Activated CD4-positive, alpha-beta memory T cell treated with anti-CD3 and anti-CD28 coated beads for 36 hours (primary cell): ENCODE measurements at regions not wholly inside any gene's neighbourhood (a gene's known extent, or its start where the extent isn't known, plus 50 kb on each side); places are given as distances from the start of the nearest gene placed in this dataset.
"Not testable (repeated sequence)": the region's sequence is repeated elsewhere in the genome, so short reads cannot be mapped to it uniquely, and the experiment has no call there.

ENCODE experiments used
- CTCF ChIA-PET: fragments of 350-600 bp; sonication (Branson Sonifier 250); formaldehyde crosslinking; loops from one replicate; lab custom pipeline; 2021; ENCODE audit warnings: antibody characterized with exemption, inconsistent platforms; lab: Charles Lee
- POLR2A ChIA-PET: fragments of 350-600 bp; sonication (Branson Sonifier 250); formaldehyde crosslinking; loops from one replicate; lab custom pipeline; 2021; ENCODE audit warnings: antibody characterized with exemption; lab: Charles Lee
- DNase-seq: peaks from one replicate; pipeline ENCODE4 v3.0.0-alpha.2; 2020
- H3K27ac Mint-ChIP-seq: one replicate; pipeline ENCODE4 v1.8.0; 2021; ENCODE audit warnings: mixed read lengths
- H3K27me3 Mint-ChIP-seq: one replicate; pipeline ENCODE4 v1.8.0; 2021; ENCODE audit warnings: mixed read lengths
- H3K36me3 Mint-ChIP-seq: one replicate; pipeline ENCODE4 v1.8.0; 2021; ENCODE audit warnings: mixed read lengths
- H3K4me1 Mint-ChIP-seq: one replicate; pipeline ENCODE4 v1.8.0; 2021; ENCODE audit warnings: low read depth, mixed read lengths
- H3K4me3 Mint-ChIP-seq: one replicate; pipeline ENCODE4 v1.8.0; 2021; ENCODE audit warnings: mild to moderate bottlenecking, mixed read lengths
- H3K9me3 Mint-ChIP-seq: one replicate; pipeline ENCODE4 v1.8.0; 2021; ENCODE audit warnings: mixed read lengths
- intact Hi-C: fragments of 100-400 bp; cut with micrococcal nuclease; formaldehyde crosslinking; loops from one replicate; pipeline ENCODE4 v1.15.1; 2023

DNA sequence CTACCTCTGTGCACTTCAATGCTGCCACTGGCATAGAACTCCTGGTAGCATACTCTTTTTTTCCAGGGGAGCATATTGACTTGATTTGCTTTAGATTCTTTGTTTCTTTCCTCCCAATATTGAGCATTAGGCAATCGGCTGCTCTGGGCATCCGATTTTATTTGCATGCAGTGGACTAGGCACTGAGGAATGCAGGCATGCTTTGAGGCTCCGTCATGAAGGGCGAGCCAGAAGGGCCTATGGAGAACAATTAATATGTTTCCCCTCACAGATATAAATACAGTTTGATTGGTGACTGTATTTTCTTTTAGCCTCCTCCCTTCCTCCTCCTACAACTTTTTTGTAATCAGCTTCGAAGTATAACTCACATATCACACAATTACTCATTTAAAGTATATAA lies 1918.2 kb downstream of the KHDRBS2 start:
- H3K27ac Mint-ChIP-seq, POLR2A ChIA-PET, H3K27me3 Mint-ChIP-seq, H3K4me1 Mint-ChIP-seq, H3K36me3 Mint-ChIP-seq, H3K4me3 Mint-ChIP-seq, intact Hi-C loops, DNase-seq, CTCF ChIA-PET: not testable (repeated sequence)
- peaks cover 14% of the 10 kb centered on the region for H3K9me3 Mint-ChIP-seq

DNA sequence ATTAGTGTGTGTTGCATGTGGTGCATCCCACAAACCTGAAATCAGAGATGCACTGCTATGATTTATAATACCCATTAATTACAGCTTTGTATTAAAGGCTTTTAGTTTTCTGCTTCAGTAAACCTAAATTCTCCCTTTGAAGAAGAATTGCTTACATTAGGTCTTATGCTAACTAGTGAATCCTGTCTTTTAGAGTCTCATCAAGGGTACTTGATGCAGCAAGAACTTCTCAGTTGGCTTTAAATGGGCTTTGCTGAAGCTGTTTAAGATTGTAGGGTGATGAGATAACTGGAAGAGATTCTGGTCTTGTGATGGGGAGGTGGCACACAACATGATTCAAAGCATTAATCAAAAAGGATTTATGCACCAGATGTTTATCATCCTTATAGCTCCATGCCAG lies 1920.1 kb downstream of the KHDRBS2 start:
- H3K27ac Mint-ChIP-seq, H3K4me3 Mint-ChIP-seq, H3K4me1 Mint-ChIP-seq, DNase-seq, H3K27me3 Mint-ChIP-seq, CTCF ChIA-PET, intact Hi-C loops, H3K36me3 Mint-ChIP-seq, POLR2A ChIA-PET: not testable (repeated sequence)
- H3K9me3 Mint-ChIP-seq: peaks cover 15% of the 10 kb centered on the region

DNA sequence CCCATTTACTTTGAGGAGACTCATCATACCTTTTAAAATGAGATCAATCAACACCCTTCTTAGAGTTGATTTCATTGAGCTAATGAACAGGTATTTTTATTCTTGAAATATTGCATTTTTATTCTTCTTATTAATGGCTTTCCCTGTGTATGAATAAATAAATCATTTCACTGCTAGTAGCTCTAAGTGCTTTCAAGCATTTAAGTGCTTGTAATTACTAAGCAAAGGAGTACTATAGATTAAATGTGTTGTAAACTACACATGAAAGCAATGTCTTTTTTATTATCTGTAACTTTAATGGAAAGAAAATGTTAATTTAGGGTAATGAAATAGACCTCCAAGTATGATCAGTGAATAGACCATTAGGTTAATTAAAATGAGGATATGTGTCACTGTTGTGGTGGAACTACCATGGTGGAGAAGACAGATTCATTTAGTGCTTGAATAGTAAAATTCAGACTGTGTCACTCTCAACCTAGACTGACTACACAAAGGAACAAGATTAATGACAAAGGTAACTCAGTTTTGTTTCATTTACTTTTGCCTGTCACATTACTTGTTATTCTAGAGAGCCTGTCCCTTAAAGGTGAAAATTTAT lies 1943.5 kb downstream of the KHDRBS2 start:
- CTCF ChIA-PET, H3K4me1 Mint-ChIP-seq, POLR2A ChIA-PET, H3K27me3 Mint-ChIP-seq, H3K4me3 Mint-ChIP-seq, H3K36me3 Mint-ChIP-seq, DNase-seq, intact Hi-C loops, H3K27ac Mint-ChIP-seq: not testable (repeated sequence)
- peaks cover 11% of the 10 kb centered on the region for H3K9me3 Mint-ChIP-seq

DNA sequence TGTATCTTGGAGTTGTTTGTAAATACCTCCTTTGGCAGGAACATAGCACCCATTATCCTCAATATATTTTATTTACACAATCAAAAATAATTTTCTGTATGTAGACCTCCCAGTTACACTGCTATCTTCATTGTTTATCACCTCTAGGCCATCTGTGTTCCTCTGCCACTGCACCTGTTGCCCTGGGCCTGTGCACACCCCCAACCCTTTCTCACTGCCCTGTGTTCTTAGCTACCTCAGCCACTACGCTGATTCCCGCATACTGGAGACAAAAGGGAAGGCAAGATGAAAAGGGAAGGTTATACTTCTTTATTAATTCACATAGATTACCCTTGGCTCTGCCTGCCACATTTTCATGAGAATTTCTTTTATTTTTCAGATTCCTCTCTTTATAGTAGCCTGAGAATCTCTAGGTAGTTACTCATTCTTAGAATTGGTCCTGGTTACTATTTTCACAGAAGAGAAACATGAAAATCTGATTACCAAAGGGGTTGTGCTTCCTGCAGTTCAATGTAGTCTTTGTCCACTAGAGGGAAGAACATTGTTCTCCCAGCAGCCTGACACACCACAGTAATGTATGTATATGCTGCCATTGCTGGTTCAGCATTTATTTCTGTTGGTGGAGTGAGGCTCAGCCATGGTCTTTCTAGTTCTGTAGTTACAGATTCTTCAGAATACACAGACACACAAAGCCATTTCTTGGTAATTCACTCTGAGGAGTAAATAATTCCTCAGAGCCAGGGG lies 1947.5 kb downstream of the KHDRBS2 start:
- POLR2A ChIA-PET, H3K4me3 Mint-ChIP-seq, H3K4me1 Mint-ChIP-seq, H3K27me3 Mint-ChIP-seq, H3K36me3 Mint-ChIP-seq, H3K27ac Mint-ChIP-seq, DNase-seq, intact Hi-C loops, CTCF ChIA-PET: not testable (repeated sequence)
- H3K9me3 Mint-ChIP-seq: peaks cover 14% of the 10 kb centered on the region

DNA sequence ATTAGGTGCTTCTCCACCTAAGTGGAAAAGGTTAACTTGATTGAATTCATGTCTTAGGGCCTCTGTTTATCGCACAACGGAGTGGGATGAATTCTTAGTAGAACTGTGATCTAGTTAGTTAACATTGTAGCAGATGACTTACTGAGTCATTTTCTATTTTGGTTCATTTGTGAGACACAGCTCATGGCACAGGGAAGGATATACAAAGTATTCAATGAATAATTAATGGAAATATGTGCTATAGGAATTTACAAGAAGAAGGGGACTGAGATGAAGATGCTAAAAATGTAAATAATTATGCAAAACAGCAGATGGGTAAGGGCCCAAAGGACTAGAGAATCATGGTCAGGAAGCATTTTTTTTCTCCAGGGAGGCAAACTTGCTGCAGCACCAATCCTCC lies 1950.9 kb downstream of the KHDRBS2 start:
- intact Hi-C loops, H3K4me3 Mint-ChIP-seq, H3K27ac Mint-ChIP-seq, CTCF ChIA-PET, H3K27me3 Mint-ChIP-seq, POLR2A ChIA-PET, DNase-seq, H3K4me1 Mint-ChIP-seq, H3K36me3 Mint-ChIP-seq: not testable (repeated sequence)
- peaks cover 12% of the 10 kb centered on the region for H3K9me3 Mint-ChIP-seq

DNA sequence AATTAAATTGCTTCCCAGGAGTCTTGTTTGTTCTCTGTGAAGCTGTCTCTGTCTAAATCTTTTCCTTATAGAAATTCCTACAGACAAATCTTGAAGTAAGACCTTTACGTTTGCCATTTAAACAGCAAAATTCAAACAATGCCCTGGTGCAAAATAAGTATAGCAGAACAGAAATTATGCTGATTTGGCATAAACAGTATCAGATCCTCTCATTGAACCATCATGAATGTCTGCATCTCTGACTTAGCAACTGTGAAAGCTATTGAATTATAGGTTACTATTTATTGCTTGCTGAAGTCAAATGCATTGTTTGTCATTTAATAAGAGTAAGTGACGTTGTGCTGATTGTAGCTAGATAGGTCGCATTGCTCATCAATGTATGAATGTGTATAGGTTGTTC lies 1952.3 kb downstream of the KHDRBS2 start:
- H3K27me3 Mint-ChIP-seq, DNase-seq, H3K27ac Mint-ChIP-seq, H3K4me1 Mint-ChIP-seq, POLR2A ChIA-PET, intact Hi-C loops, H3K36me3 Mint-ChIP-seq, CTCF ChIA-PET, H3K4me3 Mint-ChIP-seq: not testable (repeated sequence)
- peaks cover 15% of the 10 kb centered on the region for H3K9me3 Mint-ChIP-seq

DNA sequence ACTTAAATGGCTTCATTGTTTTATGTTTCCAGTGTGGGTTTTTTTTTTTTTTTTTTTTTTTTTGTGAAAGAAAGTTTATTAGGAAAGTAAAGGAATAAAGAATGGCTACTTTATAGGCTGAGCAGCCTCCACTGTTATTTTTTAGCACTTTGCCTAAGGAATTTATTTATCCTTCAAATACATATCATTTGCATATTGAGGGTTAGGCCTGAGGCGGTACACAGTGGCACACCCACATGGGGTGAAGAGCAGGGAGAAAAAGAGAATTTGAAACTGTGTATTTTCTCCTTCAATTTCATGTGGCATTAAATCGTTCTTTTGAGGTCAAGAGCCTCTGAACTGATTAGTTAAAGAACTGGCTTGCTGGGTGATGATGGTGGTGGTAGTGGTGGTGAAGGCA lies 1977.1 kb downstream of the KHDRBS2 start:
- H3K36me3 Mint-ChIP-seq, H3K27ac Mint-ChIP-seq, H3K4me1 Mint-ChIP-seq, H3K4me3 Mint-ChIP-seq, H3K27me3 Mint-ChIP-seq, DNase-seq, POLR2A ChIA-PET, intact Hi-C loops, H3K9me3 Mint-ChIP-seq, CTCF ChIA-PET: not testable (repeated sequence)
